OCI-LY7 (cell line): ENCODE measurements at regions not wholly inside any gene's neighbourhood (a gene's known extent, or its start where the extent isn't known, plus 50 kb on each side); places are given as distances from the start of the nearest gene placed in this dataset.

Experiments used
- BruUV-seq: library from RNA; stranded (reverse); fragments of 400-500 nt; replicated peaks from 2 replicates; lab custom pipeline; 2021; lab: Mats Ljungman, UMichigan
- CTCF ChIA-PET: fragments of 300-600 bp; sonication (Branson Sonifier 250); formaldehyde crosslinking; loops from one replicate; lab custom pipeline; 2022; ENCODE audit warnings: antibody characterized with exemption; ENCODE audit not compliant: unreplicated experiment; lab: Charles Lee
- POLR2A ChIA-PET: fragments of 300-600 bp; sonication (Branson Sonifier 250); formaldehyde crosslinking; loops from one replicate; lab custom pipeline; 2022; ENCODE audit warnings: antibody characterized with exemption; lab: Charles Lee
- DNase-seq: peaks from one replicate; pipeline ENCODE4 v3.0.0-alpha.2; 2015; ENCODE audit warnings: low spot score
- H2AFZ ChIP-seq: fragments of 200-600 bp; sonication (generic), shearing (Covaris generic); 2 replicates; pipeline ENCODE4 v1.6.1; 2014; ENCODE audit warnings: mild to moderate bottlenecking, antibody characterized with exemption, low read length, moderate library complexity
- H3K27ac ChIP-seq: fragments of 200-600 bp; sonication (generic); 2 replicates; pipeline ENCODE4 v1.5.1; 2014; ENCODE audit warnings: mixed run types, low read depth, mild to moderate bottlenecking, moderate library complexity, low read length, inconsistent platforms; ENCODE audit not compliant: poor library complexity, severe bottlenecking
- H3K36me3 ChIP-seq: fragments of 200-600 bp; sonication (generic); 2 replicates; pipeline ENCODE4 v1.6.1; 2014; ENCODE audit warnings: mild to moderate bottlenecking, antibody characterized with exemption, low read length, moderate library complexity, mixed read lengths; ENCODE audit not compliant: insufficient read depth
- H3K4me1 ChIP-seq: fragments of 200-600 bp; sonication (generic); 2 replicates; pipeline ENCODE4 v1.5.1; 2014; ENCODE audit warnings: mild to moderate bottlenecking, low read length; ENCODE audit not compliant: insufficient read depth, poor library complexity, severe bottlenecking
- H3K4me2 ChIP-seq: fragments of 200-600 bp; sonication (generic); 2 replicates; pipeline ENCODE4 v1.6.1; 2014; ENCODE audit warnings: mild to moderate bottlenecking, low read length
- H3K4me3 ChIP-seq: fragments of 200-600 bp; sonication (generic); 2 replicates; pipeline ENCODE4 v1.5.1; 2014; ENCODE audit warnings: mild to moderate bottlenecking, low read depth, low read length; ENCODE audit not compliant: poor library complexity, severe bottlenecking
- H3K79me2 ChIP-seq: fragments of 200-600 bp; sonication (generic); 2 replicates; pipeline ENCODE4 v1.6.1; 2016; ENCODE audit warnings: low read depth, mild to moderate bottlenecking, low read length, moderate library complexity, mixed read lengths; ENCODE audit not compliant: insufficient read depth
- H3K9me2 ChIP-seq: fragments of 200-600 bp; sonication (generic); 2 replicates; pipeline ENCODE4 v1.6.1; 2016; ENCODE audit warnings: mild to moderate bottlenecking, low read length, mixed read lengths; ENCODE audit not compliant: insufficient read depth
- H3K9me3 ChIP-seq: fragments of 200-600 bp; sonication (generic); 2 replicates; pipeline ENCODE4 v1.6.1; 2014; ENCODE audit warnings: mild to moderate bottlenecking, mixed run types, low read length, mixed read lengths
- H4K20me1 ChIP-seq: fragments of 200-600 bp; sonication (generic); 2 replicates; pipeline ENCODE4 v1.6.1; 2014; ENCODE audit warnings: mild to moderate bottlenecking, antibody characterized with exemption, low read length, moderate library complexity, mixed read lengths; ENCODE audit not compliant: insufficient read depth
- EZH2phosphoT487 ChIP-seq: fragments of 200-600 bp; sonication (generic); IDR thresholded peaks from 2 replicates; pipeline ENCODE4 v1.6.1; 2018; ENCODE audit warnings: low read depth, borderline replicate concordance, mild to moderate bottlenecking, mixed run types, antibody characterized with exemption, low read length, moderate library complexity, mixed read lengths
- intact Hi-C: fragments of 100-400 bp; cut with micrococcal nuclease; formaldehyde crosslinking; loops from one replicate; pipeline ENCODE4 v1.10.0; 2022; ENCODE audit not compliant: unreplicated experiment
- TF ChIP-seq, protein P1 (sequence below): fragments of 200-600 bp; sonication (generic); conservative IDR thresholded peaks from 2 replicates; pipeline ENCODE4 v1.5.1; 2014; ENCODE audit warnings: mild to moderate bottlenecking, antibody characterized with exemption, low read length, moderate library complexity, mixed read lengths

DNA sequence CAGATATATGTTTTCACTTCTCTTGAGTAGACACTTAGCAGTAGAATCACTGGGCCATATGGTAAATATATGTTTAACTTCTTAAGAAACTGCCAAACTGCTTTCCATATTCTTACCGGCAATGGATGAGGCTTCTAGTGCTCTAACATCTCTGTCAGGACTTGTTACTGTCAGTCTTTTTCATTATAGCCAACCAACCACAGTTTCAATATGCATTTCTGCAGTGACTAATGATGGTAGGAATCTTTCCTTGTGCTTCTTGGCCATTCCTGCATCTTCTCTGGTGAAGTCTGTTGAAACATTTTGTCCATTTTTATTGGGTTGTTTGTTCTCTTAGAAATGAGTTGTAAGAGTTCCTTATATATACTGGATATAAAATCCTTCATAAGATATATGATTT, 66.0 kb upstream of the SYNDIG1 start:
- Histone ChIP-seq H3K4me3 (no peak overlapping the region), H3K36me3 (no peaks in the 10 kb centered on the region), H3K4me2 (no peak overlapping the region), H3K4me1 (no peaks in the 10 kb centered on the region), H2AFZ (no peak overlapping the region), H4K20me1 (no peaks in the 10 kb centered on the region), H3K79me2 (no peaks in the 10 kb centered on the region), H3K27ac (no peak overlapping the region), H3K9me2 (no peaks in the 10 kb centered on the region), H3K9me3 (no peaks in the 10 kb centered on the region)
- ChIA-PET POLR2A (no interaction called here), CTCF (no interaction called here)
- intact Hi-C loops = no loop called here
- TF ChIP-seq EZH2phosphoT487 = no peak
- TF ChIP-seq, protein P1, sequence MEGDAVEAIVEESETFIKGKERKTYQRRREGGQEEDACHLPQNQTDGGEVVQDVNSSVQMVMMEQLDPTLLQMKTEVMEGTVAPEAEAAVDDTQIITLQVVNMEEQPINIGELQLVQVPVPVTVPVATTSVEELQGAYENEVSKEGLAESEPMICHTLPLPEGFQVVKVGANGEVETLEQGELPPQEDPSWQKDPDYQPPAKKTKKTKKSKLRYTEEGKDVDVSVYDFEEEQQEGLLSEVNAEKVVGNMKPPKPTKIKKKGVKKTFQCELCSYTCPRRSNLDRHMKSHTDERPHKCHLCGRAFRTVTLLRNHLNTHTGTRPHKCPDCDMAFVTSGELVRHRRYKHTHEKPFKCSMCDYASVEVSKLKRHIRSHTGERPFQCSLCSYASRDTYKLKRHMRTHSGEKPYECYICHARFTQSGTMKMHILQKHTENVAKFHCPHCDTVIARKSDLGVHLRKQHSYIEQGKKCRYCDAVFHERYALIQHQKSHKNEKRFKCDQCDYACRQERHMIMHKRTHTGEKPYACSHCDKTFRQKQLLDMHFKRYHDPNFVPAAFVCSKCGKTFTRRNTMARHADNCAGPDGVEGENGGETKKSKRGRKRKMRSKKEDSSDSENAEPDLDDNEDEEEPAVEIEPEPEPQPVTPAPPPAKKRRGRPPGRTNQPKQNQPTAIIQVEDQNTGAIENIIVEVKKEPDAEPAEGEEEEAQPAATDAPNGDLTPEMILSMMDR = no peak
- no peak for DNase-seq
- no TSS peak for BruUV-seq

DNA sequence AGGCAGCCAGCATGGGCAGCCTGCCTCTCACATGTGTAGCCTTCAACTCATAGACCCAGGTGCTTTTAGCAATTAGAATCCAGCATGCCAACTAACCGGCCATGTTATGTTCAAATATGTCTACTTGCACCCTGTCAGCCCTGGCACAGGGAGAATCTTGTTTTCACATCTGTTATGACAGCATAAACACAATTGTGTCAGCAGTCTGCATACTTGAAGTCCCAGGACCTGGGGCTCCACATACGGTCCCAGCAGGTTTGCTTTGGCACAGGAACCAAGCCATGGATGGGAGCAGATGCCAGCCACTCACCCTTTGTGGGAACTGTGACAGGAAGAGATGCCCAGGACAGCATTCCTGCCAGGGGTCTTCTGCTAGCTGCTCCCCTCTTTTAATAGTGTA, 67.2 kb upstream of the SYNDIG1 start:
- no peaks in the 10 kb centered on the region for H3K9me3 ChIP-seq
- no peak overlapping the region for H2AFZ ChIP-seq
- ChIA-PET CTCF (no interaction called here), POLR2A (no interaction called here)
- no peak for DNase-seq
- no peak overlapping the region for H3K27ac ChIP-seq
- intact Hi-C loops = no loop called here
- no peaks in the 10 kb centered on the region for H3K4me1 ChIP-seq
- no peak overlapping the region for H3K4me2 ChIP-seq
- no peaks in the 10 kb centered on the region for H3K36me3 ChIP-seq
- TF ChIP-seq, protein P1 = no peak
- TF ChIP-seq EZH2phosphoT487 = no peak
- no peaks in the 10 kb centered on the region for H3K9me2 ChIP-seq
- no peaks in the 10 kb centered on the region for H3K79me2 ChIP-seq
- no peak overlapping the region for H3K4me3 ChIP-seq
- no TSS peak for BruUV-seq
- no peaks in the 10 kb centered on the region for H4K20me1 ChIP-seq

DNA sequence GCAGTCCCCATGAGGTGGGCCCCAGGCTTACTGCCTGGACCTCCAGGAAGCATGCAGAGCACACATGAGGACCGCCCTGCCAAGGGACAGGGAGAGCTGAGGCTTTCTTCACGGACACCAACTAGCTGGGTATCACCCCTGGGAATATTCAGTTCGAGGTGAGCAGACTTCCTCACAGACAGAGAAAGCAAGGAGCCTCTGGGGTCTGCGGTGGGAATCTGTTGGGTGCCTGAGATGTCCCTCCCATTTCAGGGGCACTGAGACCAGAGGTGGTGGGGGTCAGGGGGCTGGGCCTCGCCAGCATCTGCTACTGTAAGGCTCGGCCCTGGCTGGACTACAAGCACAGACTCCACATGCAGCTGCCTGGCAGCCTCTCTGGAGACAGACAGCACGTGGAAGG, 74.3 kb upstream of the SYNDIG1 start:
- Histone ChIP-seq H3K27ac (no peak overlapping the region), H3K4me1 (no peaks in the 10 kb centered on the region), H3K36me3 (no peaks in the 10 kb centered on the region), H3K9me3 (no peaks in the 10 kb centered on the region), H3K4me2 (no peak overlapping the region), H2AFZ (no peak overlapping the region), H3K79me2 (no peaks in the 10 kb centered on the region), H3K4me3 (no peak overlapping the region), H3K9me2 (no peaks in the 10 kb centered on the region), H4K20me1 (no peaks in the 10 kb centered on the region)
- ChIA-PET CTCF (no interaction called here), POLR2A (no interaction called here)
- intact Hi-C loops = no loop called here
- BruUV-seq = no TSS peak
- no peak for TF ChIP-seq EZH2phosphoT487
- TF ChIP-seq, protein P1 = no peak
- no peak for DNase-seq
